ENCODE measurements at regions not wholly inside any gene's neighbourhood (a gene's known extent, or its start where the extent isn't known, plus 50 kb on each side); places are given as distances from the start of the nearest gene placed in this dataset.

DNA sequence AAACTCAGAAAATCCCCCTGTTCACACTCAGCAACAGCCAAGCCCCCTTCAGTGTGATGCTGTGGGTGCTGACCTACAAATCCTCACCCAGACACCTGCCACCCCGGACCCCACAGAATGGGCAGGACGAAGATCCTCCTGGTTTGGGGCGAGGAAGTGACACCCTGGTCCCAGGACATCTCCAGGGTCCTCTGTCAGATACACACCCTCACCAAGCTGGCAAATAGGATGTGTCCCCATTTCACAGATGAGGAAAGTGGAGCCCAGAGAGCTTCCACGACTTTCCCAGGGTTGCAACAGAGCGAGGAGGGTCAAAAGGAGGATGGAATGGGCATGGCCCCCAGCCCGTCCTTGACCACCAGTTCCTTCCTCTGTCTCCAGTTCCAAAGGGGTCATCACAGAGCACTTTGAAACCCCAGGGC, 92.0 kb upstream of the AFDN start (continued):
- TF ChIP-seq, protein P1, sequence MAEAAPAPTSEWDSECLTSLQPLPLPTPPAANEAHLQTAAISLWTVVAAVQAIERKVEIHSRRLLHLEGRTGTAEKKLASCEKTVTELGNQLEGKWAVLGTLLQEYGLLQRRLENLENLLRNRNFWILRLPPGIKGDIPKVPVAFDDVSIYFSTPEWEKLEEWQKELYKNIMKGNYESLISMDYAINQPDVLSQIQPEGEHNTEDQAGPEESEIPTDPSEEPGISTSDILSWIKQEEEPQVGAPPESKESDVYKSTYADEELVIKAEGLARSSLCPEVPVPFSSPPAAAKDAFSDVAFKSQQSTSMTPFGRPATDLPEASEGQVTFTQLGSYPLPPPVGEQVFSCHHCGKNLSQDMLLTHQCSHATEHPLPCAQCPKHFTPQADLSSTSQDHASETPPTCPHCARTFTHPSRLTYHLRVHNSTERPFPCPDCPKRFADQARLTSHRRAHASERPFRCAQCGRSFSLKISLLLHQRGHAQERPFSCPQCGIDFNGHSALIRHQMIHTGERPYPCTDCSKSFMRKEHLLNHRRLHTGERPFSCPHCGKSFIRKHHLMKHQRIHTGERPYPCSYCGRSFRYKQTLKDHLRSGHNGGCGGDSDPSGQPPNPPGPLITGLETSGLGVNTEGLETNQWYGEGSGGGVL (tag by site-specific recombination; IDR thresholded peaks at IDR 0.05): no peak
- TF ChIP-seq, protein P2, sequence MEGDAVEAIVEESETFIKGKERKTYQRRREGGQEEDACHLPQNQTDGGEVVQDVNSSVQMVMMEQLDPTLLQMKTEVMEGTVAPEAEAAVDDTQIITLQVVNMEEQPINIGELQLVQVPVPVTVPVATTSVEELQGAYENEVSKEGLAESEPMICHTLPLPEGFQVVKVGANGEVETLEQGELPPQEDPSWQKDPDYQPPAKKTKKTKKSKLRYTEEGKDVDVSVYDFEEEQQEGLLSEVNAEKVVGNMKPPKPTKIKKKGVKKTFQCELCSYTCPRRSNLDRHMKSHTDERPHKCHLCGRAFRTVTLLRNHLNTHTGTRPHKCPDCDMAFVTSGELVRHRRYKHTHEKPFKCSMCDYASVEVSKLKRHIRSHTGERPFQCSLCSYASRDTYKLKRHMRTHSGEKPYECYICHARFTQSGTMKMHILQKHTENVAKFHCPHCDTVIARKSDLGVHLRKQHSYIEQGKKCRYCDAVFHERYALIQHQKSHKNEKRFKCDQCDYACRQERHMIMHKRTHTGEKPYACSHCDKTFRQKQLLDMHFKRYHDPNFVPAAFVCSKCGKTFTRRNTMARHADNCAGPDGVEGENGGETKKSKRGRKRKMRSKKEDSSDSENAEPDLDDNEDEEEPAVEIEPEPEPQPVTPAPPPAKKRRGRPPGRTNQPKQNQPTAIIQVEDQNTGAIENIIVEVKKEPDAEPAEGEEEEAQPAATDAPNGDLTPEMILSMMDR (tag by site-specific recombination; IDR thresholded peaks at IDR 0.05): no peak
- TF ChIP-seq ZNF521 (tag by site-specific recombination; IDR thresholded peaks at IDR 0.05): no peak

DNA sequence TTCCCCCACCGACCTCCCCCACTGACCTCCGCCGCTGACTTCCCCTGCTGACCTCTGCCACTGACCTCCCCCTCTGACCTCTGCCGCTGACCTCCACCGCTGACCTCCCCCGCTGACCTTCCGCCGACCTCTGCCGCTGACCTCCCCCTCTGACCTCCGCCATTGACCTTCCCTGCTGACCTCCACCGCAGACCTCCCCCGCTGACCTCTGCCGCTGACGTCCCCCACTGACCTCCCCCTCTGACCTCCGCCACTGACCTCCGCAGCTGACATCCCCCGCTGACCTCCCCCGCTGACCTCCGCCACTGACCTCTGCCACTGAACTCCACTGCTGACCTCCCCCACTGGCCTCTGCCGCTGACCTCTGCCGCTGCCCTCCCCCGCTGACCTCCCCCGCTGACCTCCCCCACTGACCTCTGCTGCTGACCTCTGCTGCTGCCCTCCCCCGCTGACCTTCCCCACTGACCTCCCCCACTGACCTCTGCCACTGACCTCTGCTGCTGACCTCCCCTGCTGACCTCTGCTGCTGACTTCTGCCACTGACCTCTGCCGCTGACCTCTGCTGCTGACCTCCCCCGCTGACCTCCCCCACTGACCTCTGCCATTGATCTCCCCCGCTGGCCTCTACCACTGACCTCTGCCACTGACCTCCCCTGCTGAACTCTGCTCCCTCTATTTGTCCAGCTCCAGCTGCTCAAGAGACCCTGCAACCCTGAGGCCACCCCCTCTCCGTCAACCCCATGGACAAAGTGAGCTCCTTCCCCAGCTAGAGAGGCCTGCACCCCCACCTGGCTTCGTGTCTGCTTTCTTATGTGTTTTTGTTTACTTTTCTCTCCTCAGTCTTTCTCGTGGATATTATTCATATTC, 91.4 kb upstream of the AFDN start:
- Histone ChIP-seq H3K4me1 (ENCODE audit: control insufficient read depth, insufficient read depth, low read length) (no peaks in the 10 kb centered on the region; the same call in 1 of the 2 replicates), H3K9me3 (ENCODE audit: control insufficient read depth, insufficient read depth, low read depth, low read length) (no peaks in the 10 kb centered on the region), H3K27ac (ENCODE audit: extremely low read depth, low read depth, low read length) (no peak overlapping the region), H3K4me3 (ENCODE audit: low read depth, low read length) (no peak overlapping the region), H3K36me3 (ENCODE audit: control insufficient read depth in 2 of 2, insufficient read depth in 1 of 2, low read length in 2 of 2) (no peaks in the 10 kb centered on the region)
- no peak for TF ChIP-seq ZNF596 (tag by site-specific recombination; IDR thresholded peaks at IDR 0.05)
- no peak for TF ChIP-seq IKZF3 (tag by site-specific recombination; IDR thresholded peaks at IDR 0.05)
- TF ChIP-seq SCRT1 (tag by site-specific recombination; IDR thresholded peaks at IDR 0.05; ENCODE audit: borderline replicate concordance): no peak
- no peak for TF ChIP-seq GFI1B (tag by site-specific recombination; IDR thresholded peaks at IDR 0.05)
- TF ChIP-seq ZBTB20 (tag by site-specific recombination; IDR thresholded peaks at IDR 0.05): no peak
- TF ChIP-seq BCL11B (tag by site-specific recombination; IDR thresholded peaks at IDR 0.05; ENCODE audit: low read depth): peak; percentile 100
- TF ChIP-seq, protein P3, sequence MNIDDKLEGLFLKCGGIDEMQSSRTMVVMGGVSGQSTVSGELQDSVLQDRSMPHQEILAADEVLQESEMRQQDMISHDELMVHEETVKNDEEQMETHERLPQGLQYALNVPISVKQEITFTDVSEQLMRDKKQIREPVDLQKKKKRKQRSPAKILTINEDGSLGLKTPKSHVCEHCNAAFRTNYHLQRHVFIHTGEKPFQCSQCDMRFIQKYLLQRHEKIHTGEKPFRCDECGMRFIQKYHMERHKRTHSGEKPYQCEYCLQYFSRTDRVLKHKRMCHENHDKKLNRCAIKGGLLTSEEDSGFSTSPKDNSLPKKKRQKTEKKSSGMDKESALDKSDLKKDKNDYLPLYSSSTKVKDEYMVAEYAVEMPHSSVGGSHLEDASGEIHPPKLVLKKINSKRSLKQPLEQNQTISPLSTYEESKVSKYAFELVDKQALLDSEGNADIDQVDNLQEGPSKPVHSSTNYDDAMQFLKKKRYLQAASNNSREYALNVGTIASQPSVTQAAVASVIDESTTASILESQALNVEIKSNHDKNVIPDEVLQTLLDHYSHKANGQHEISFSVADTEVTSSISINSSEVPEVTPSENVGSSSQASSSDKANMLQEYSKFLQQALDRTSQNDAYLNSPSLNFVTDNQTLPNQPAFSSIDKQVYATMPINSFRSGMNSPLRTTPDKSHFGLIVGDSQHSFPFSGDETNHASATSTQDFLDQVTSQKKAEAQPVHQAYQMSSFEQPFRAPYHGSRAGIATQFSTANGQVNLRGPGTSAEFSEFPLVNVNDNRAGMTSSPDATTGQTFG (tag by site-specific recombination; IDR thresholded peaks at IDR 0.05; ENCODE audit: borderline replicate concordance): no peak
- TF ChIP-seq BCL11A (tag by site-specific recombination; IDR thresholded peaks at IDR 0.05; ENCODE audit: low read depth): peak; percentile 100
- no peak for TF ChIP-seq ZNF510 (tag by site-specific recombination; IDR thresholded peaks at IDR 0.05; ENCODE audit: insufficient replicate concordance)
- ChIA-PET CTCF (interaction anchor here (0.6 to 0.7 kb wide), 2 partner anchors 14 to 164 kb away, joined by 3 to 7 read pairs; no protein-coding TSS in a partner anchor), POLR2A (interaction anchor here (0.7 kb wide), 1 partner anchor 69 kb away, joined by 3 read pairs; no protein-coding TSS in a partner anchor)

DNA sequence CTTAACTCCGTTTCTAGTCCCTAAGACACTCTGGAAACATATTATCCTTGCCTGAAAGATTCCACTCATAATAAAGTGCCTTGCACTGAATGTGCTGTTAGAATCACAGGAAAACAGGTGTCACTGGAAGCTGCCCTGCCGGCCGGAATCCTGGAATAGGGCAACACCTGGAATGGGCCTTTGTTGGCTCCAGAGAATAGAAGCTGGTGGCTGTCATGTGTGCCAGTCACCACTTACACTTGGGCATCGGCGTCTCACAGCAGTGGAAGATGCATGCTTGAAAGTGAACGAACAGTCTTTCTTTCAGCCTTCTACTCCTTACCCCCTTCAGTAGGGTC, 90.8 kb upstream of the AFDN start:
- POLR2A ChIA-PET: interaction anchor here (0.7 kb wide), 1 partner anchor 69 kb away, joined by 3 read pairs; no protein-coding TSS in a partner anchor
- no peak overlapping the region for H3K4me3 ChIP-seq (ENCODE audit: low read depth, low read length)
- H3K27ac ChIP-seq (ENCODE audit: extremely low read depth, low read depth, low read length): no peak overlapping the region
- no peaks in the 10 kb centered on the region for H3K36me3 ChIP-seq (ENCODE audit: control insufficient read depth in 2 of 2, insufficient read depth in 1 of 2, low read length in 2 of 2)
- no peaks in the 10 kb centered on the region; the same call in 1 of the 2 replicates for H3K4me1 ChIP-seq (ENCODE audit: control insufficient read depth, insufficient read depth, low read length)
- H3K9me3 ChIP-seq (ENCODE audit: control insufficient read depth, insufficient read depth, low read depth, low read length): no peaks in the 10 kb centered on the region
- CTCF ChIA-PET: interaction anchor here (0.6 to 0.7 kb wide), 2 partner anchors 13 to 163 kb away, joined by 3 to 7 read pairs; no protein-coding TSS in a partner anchor
- TF ChIP-seq, protein P2 (tag by site-specific recombination; IDR thresholded peaks at IDR 0.05): no peak
- TF ChIP-seq KLF16 (tag by site-specific recombination; IDR thresholded peaks at IDR 0.05) (no peak), ZNF221 (tag by site-specific recombination; IDR thresholded peaks at IDR 0.05; ENCODE audit: borderline replicate concordance) (no peak), ZNF623 (tag by site-specific recombination; IDR thresholded peaks at IDR 0.05) (no peak), ZNF175 (tag by site-specific recombination; IDR thresholded peaks at IDR 0.05) (no peak), ZNF114 (tag by site-specific recombination; IDR thresholded peaks at IDR 0.05) (no peak), ZNF239 (tag by site-specific recombination; IDR thresholded peaks at IDR 0.05) (no peak), ZNF514 (tag by site-specific recombination; IDR thresholded peaks at IDR 0.05) (no peak), YY1 (tag by site-specific recombination; IDR thresholded peaks at IDR 0.05) (no peak)
- TF ChIP-seq, protein P4, sequence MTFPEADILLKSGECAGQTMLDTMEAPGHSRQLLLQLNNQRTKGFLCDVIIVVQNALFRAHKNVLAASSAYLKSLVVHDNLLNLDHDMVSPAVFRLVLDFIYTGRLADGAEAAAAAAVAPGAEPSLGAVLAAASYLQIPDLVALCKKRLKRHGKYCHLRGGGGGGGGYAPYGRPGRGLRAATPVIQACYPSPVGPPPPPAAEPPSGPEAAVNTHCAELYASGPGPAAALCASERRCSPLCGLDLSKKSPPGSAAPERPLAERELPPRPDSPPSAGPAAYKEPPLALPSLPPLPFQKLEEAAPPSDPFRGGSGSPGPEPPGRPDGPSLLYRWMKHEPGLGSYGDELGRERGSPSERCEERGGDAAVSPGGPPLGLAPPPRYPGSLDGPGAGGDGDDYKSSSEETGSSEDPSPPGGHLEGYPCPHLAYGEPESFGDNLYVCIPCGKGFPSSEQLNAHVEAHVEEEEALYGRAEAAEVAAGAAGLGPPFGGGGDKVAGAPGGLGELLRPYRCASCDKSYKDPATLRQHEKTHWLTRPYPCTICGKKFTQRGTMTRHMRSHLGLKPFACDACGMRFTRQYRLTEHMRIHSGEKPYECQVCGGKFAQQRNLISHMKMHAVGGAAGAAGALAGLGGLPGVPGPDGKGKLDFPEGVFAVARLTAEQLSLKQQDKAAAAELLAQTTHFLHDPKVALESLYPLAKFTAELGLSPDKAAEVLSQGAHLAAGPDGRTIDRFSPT (tag by site-specific recombination; IDR thresholded peaks at IDR 0.05): no peak
